Neural progenitor cell (in vitro differentiated cells): ENCODE measurements at regions not wholly inside any gene's neighbourhood (a gene's known extent, or its start where the extent isn't known, plus 50 kb on each side); places are given as distances from the start of the nearest gene placed in this dataset.

Source experiments
- DNase-seq: peaks from one replicate; pipeline ENCODE4 v3.0.0-alpha.2; 2016; ENCODE audit warnings: low spot score
- H2AFZ ChIP-seq: fragments of 200-600 bp; sonication (generic); replicated peaks from 2 replicates; pipeline ENCODE4 v1.6.1; 2016; ENCODE audit warnings: antibody characterized with exemption
- H3F3A ChIP-seq: fragments of 200-600 bp; sonication (generic); 2 replicates; pipeline ENCODE4 v1.6.1; 2016; ENCODE audit warnings: antibody characterized with exemption, low read depth
- H3K27ac ChIP-seq: fragments of 200-600 bp; sonication (generic); 2 replicates; pipeline ENCODE4 v1.5.1; 2016; ENCODE audit warnings: mild to moderate bottlenecking
- H3K27me3 ChIP-seq: fragments of 200-600 bp; sonication (generic); 2 replicates; pipeline ENCODE4 v1.6.1; 2016; ENCODE audit warnings: mild to moderate bottlenecking, moderate library complexity
- H3K36me3 ChIP-seq: fragments of 200-600 bp; sonication (generic); 2 replicates; pipeline ENCODE4 v1.5.1; 2016
- H3K4me1 ChIP-seq: fragments of 200-600 bp; sonication (generic); 2 replicates; pipeline ENCODE4 v1.6.1; 2016; ENCODE audit warnings: mixed run types
- H3K4me2 ChIP-seq: fragments of 200-600 bp; sonication (generic); 2 replicates; pipeline ENCODE4 v1.6.1; 2016
- H3K4me3 ChIP-seq: fragments of 200-600 bp; sonication (generic); 2 replicates; pipeline ENCODE4 v1.5.1; 2016
- H3K79me2 ChIP-seq: fragments of 200-600 bp; sonication (generic); 2 replicates; pipeline ENCODE4 v1.6.1; 2016; ENCODE audit warnings: low read depth
- H3K9ac ChIP-seq: fragments of 200-600 bp; sonication (generic); 2 replicates; pipeline ENCODE4 v1.6.1; 2016
- H3K9me3 ChIP-seq: fragments of 200-600 bp; sonication (generic); 2 replicates; pipeline ENCODE4 v1.5.1; 2016; ENCODE audit warnings: low read depth
- H4K20me1 ChIP-seq: fragments of 200-600 bp; sonication (generic); 2 replicates; pipeline ENCODE4 v1.6.1; 2016; ENCODE audit warnings: low read depth
- H3K27ac Mint-ChIP-seq: 3 replicates; pipeline ENCODE4 v1.8.0; 2021; ENCODE audit warnings: mixed read lengths
- H3K27me3 Mint-ChIP-seq: 2 replicates; pipeline ENCODE4 v1.8.0; 2022; ENCODE audit warnings: low read depth, mild to moderate bottlenecking, inconsistent platforms, moderate library complexity, mixed read lengths; ENCODE audit not compliant: insufficient read depth
- H3K36me3 Mint-ChIP-seq: 3 replicates; pipeline ENCODE4 v1.8.0; 2021; ENCODE audit warnings: mixed read lengths
- H3K4me1 Mint-ChIP-seq: 3 replicates; pipeline ENCODE4 v1.8.0; 2021; ENCODE audit warnings: mixed read lengths
- H3K4me3 Mint-ChIP-seq: 3 replicates; pipeline ENCODE4 v1.8.0; 2021; ENCODE audit warnings: mild to moderate bottlenecking, moderate library complexity, mixed read lengths
- H3K9me3 Mint-ChIP-seq: 3 replicates; pipeline ENCODE4 v1.8.0; 2020; ENCODE audit warnings: mixed read lengths
- EZH2 ChIP-seq: fragments of 200-600 bp; sonication (generic); IDR thresholded peaks from 2 replicates; pipeline ENCODE4 v1.6.1; 2017; ENCODE audit warnings: antibody characterized with exemption, mild to moderate bottlenecking, moderate library complexity
- EZH2phosphoT487 ChIP-seq: fragments of 200-600 bp; sonication (generic); IDR thresholded peaks from 2 replicates; pipeline ENCODE4 v1.6.1; 2017; ENCODE audit warnings: antibody characterized with exemption
- TF ChIP-seq, protein P1 (sequence below): fragments of 200-600 bp; sonication (generic); IDR thresholded peaks from 2 replicates; pipeline ENCODE4 v1.5.1; 2017; ENCODE audit warnings: antibody characterized with exemption, mild to moderate bottlenecking

DNA sequence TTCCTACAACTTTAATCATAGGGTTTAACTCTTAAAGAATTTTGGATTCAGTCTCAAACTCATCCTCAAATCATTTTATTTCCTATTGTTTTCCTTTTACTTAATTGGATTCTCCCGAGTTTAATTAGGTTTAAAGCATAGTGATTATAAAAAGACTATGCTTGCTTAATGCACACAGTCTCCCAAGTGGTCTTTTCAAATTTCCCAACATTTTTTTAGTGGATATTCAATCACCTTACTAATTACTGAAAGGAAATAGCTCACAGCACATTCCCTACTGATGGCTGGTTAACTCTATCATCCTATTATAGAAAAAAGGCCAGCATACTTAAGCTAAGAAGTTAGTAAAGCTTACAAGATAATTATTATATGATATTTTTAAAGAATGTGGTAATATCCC lies 170.6 kb downstream of the PRDM9 start:
- Histone ChIP-seq H2AFZ (no peak overlapping the region), H3K4me2 (no peak overlapping the region), H3K27me3 (no peaks in the 10 kb centered on the region), H3F3A (no peaks in the 10 kb centered on the region), H3K9me3 (no peaks in the 10 kb centered on the region), H3K9ac (no peak overlapping the region), H4K20me1 (no peaks in the 10 kb centered on the region), H3K4me1 (peaks cover 14% of the 10 kb centered on the region), H3K4me3 (no peak overlapping the region), H3K36me3 (no peaks in the 10 kb centered on the region), H3K79me2 (no peaks in the 10 kb centered on the region), H3K27ac (no peak overlapping the region)
- Mint-ChIP-seq H3K36me3 (no peaks in the 10 kb centered on the region), H3K9me3 (peaks cover 5% of the 10 kb centered on the region), H3K4me3 (no peak overlapping the region), H3K27me3 (peaks cover 4% of the 10 kb centered on the region), H3K27ac (no peak overlapping the region), H3K4me1 (no peaks in the 10 kb centered on the region)
- DNase-seq = no peak
- TF ChIP-seq EZH2 (no peak), EZH2phosphoT487 (no peak)
- TF ChIP-seq, protein P1, sequence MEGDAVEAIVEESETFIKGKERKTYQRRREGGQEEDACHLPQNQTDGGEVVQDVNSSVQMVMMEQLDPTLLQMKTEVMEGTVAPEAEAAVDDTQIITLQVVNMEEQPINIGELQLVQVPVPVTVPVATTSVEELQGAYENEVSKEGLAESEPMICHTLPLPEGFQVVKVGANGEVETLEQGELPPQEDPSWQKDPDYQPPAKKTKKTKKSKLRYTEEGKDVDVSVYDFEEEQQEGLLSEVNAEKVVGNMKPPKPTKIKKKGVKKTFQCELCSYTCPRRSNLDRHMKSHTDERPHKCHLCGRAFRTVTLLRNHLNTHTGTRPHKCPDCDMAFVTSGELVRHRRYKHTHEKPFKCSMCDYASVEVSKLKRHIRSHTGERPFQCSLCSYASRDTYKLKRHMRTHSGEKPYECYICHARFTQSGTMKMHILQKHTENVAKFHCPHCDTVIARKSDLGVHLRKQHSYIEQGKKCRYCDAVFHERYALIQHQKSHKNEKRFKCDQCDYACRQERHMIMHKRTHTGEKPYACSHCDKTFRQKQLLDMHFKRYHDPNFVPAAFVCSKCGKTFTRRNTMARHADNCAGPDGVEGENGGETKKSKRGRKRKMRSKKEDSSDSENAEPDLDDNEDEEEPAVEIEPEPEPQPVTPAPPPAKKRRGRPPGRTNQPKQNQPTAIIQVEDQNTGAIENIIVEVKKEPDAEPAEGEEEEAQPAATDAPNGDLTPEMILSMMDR = no peak

DNA sequence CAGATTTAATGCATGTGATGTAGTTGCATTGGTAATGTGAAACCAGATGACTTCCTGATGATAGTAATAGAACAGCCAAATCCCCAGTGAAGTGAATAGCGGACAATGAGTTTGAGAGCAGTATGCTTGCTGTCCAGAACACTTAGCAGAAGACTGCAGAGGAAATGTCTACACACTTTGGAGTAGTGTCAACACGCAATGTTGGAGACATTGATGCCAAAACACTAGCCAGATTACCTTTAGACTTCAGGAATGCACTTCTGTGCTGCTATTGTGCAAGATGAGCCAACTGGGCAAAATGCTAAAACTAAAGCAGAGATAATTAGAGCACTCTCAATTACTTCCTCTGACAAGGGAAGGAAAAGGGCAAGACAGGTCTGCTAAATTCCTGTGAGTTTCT lies 176.7 kb downstream of the PRDM9 start:
- Mint-ChIP-seq H3K4me1 (peaks cover 13% of the 10 kb centered on the region), H3K4me3 (no peak overlapping the region), H3K27ac (no peak overlapping the region), H3K9me3 (no peaks in the 10 kb centered on the region), H3K27me3 (peaks cover 6% of the 10 kb centered on the region), H3K36me3 (no peaks in the 10 kb centered on the region)
- no peak overlapping the region for H3K4me3 ChIP-seq
- H3K27me3 ChIP-seq = no peaks in the 10 kb centered on the region
- no peaks in the 10 kb centered on the region for H3K9me3 ChIP-seq
- H3K79me2 ChIP-seq = no peaks in the 10 kb centered on the region
- H3K4me2 ChIP-seq = peak overlapping the region; percentile 31
- H3K4me1 ChIP-seq = peaks cover 30% of the 10 kb centered on the region
- H2AFZ ChIP-seq = peak overlapping the region; percentile 52
- TF ChIP-seq, protein P1 = no peak
- TF ChIP-seq EZH2 (no peak), EZH2phosphoT487 (no peak)
- H3K36me3 ChIP-seq = no peaks in the 10 kb centered on the region
- H3K27ac ChIP-seq = no peak overlapping the region
- H3F3A ChIP-seq = peaks cover 26% of the 10 kb centered on the region
- peak; percentile 8 for DNase-seq
- H4K20me1 ChIP-seq = no peaks in the 10 kb centered on the region
- no peak overlapping the region for H3K9ac ChIP-seq

DNA sequence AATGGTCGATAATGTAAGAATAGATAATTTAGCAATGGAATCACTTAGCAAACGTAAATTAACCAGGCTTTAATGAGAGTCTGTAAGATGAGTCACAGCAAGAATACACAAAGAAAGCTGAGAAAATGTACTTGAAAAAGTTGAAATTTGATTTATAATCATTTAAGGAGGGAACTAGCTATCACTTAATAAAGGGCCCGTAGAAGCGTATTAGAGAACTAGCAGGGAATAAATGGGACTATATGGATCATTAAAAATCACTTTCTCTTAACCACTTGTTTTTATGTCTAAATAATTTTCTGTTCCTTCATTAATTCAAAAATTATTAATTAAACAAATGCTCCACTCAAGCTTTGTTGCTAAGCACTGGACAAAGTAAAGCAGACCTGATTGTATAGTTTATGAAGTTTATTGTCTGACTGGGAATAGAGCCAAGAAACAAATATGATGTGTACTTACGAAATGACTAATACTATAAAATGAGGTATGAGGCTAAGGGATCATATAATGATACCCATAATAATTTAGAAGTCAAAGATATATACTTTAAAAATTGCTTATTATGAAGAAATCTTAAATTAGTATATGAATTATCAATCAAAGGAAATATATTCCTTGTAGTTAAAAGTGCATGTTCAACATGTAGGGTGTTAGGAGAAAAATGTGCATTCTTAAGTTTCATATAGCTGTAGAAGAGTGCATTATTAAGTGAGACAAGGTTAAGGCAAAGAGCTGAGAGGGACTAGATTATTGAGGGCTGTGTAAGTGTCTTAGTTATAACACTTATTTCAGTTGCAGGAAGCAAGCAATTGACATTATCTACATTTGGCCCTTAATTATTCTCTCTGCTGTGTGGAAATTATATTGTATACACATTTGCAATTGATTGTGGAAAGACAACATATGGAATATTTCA lies 196.8 kb downstream of the PRDM9 start:
- H3K4me2 ChIP-seq = no peak overlapping the region

More for the DNA sequence above, 196.8 kb downstream of the PRDM9 start:
- H3F3A ChIP-seq = no peaks in the 10 kb centered on the region
- TF ChIP-seq EZH2phosphoT487 (no peak), EZH2 (no peak)
- TF ChIP-seq, protein P1 = no peak
- H3K36me3 ChIP-seq = no peaks in the 10 kb centered on the region
- no peaks in the 10 kb centered on the region for H4K20me1 ChIP-seq
- no peaks in the 10 kb centered on the region for H3K36me3 Mint-ChIP-seq
- no peaks in the 10 kb centered on the region for H3K79me2 ChIP-seq
- DNase-seq = no peak
- no peak overlapping the region for H2AFZ ChIP-seq
- H3K27ac ChIP-seq = no peak overlapping the region
- H3K4me1 ChIP-seq = no peaks in the 10 kb centered on the region
- H3K27ac Mint-ChIP-seq = no peak overlapping the region
- H3K4me3 ChIP-seq = no peak overlapping the region
- H3K9me3 ChIP-seq = peaks cover 5% of the 10 kb centered on the region
- no peaks in the 10 kb centered on the region for H3K9me3 Mint-ChIP-seq
- no peak overlapping the region for H3K9ac ChIP-seq
- H3K27me3 ChIP-seq = no peaks in the 10 kb centered on the region
- no peak overlapping the region for H3K4me3 Mint-ChIP-seq
- no peaks in the 10 kb centered on the region for H3K27me3 Mint-ChIP-seq
- no peaks in the 10 kb centered on the region for H3K4me1 Mint-ChIP-seq
